SK-N-SH (cell line): ENCODE measurements at regions not wholly inside any gene's neighbourhood (a gene's known extent, or its start where the extent isn't known, plus 50 kb on each side); places are given as distances from the start of the nearest gene placed in this dataset.

Experiments used
- CTCF ChIA-PET: fragments of 300-600, 350-600 bp; formaldehyde crosslinking; extraction: SDS; loops from one replicate; lab custom pipeline; 2021; lab: Yijun Ruan, JAX
- POLR2A ChIA-PET: fragments of 350-600 bp; sonication (Branson Sonifier 250); formaldehyde crosslinking; extraction: SDS; loops from one replicate; lab custom pipeline; 2020; ENCODE audit warnings: antibody characterized with exemption, inconsistent platforms; lab: Yijun Ruan, JAX
- DNase-seq: peaks from one replicate; pipeline ENCODE4 v3.0.0; 2012
- H2AFZ ChIP-seq: fragments of 200-600 bp; sonication (generic); 2 replicates; pipeline ENCODE4 v1.8.1; 2016; ENCODE audit warnings: antibody characterized with exemption, mild to moderate bottlenecking, low read depth
- H3F3A ChIP-seq: fragments of 200-600 bp; sonication (generic); replicated peaks from 2 replicates; pipeline ENCODE3; 2016; ENCODE audit warnings: antibody characterized with exemption, mild to moderate bottlenecking; ENCODE audit not compliant: insufficient read depth
- H3K27ac ChIP-seq, 2 experiments: fragments of 200-500 bp in 1 of 2; fragments of 200-600 bp in 1 of 2; sonication (Bioruptor generic) in 1 of 2; sonication (generic), shearing (Covaris generic) in 1 of 2; 2 replicates each; pipeline versions ENCODE4 v1.5.1 to v1.6.1; 2014 to 2016; ENCODE audit warnings: low read depth in 2 of 2, inconsistent platforms in 1 of 2, low read length in 1 of 2, mild to moderate bottlenecking in 1 of 2, mixed read lengths in 1 of 2
- H3K27me3 ChIP-seq: fragments of 200-600 bp; sonication (generic), shearing (Covaris generic); 2 replicates; pipeline ENCODE4 v1.6.1; 2016; ENCODE audit warnings: mixed run types; ENCODE audit not compliant: insufficient read depth
- H3K36me3 ChIP-seq, 2 experiments: fragments of 200-500 bp in 1 of 2; fragments of 200-600 bp in 1 of 2; sonication (Bioruptor generic) in 1 of 2; sonication (generic) in 1 of 2; replicated peaks in 1 of 2; 2 replicates each; pipeline versions ENCODE3 to v1.5.1; 2014 to 2016; ENCODE audit warnings: low read length in 1 of 2, mild to moderate bottlenecking in 1 of 2; ENCODE audit not compliant: insufficient read depth in 2 of 2, control insufficient read depth in 1 of 2
- H3K4me1 ChIP-seq, 2 experiments: fragments of 200-500 bp in 1 of 2; fragments of 200-600 bp in 1 of 2; sonication (Bioruptor generic) in 1 of 2; sonication (generic), shearing (Covaris generic) in 1 of 2; 2 replicates each; pipeline versions ENCODE4 v1.5.1 to v1.6.1; 2014 to 2016; ENCODE audit warnings: low read depth in 1 of 2, low read length in 1 of 2, mixed run types in 1 of 2; ENCODE audit not compliant: insufficient read depth in 2 of 2, control insufficient read depth in 1 of 2
- H3K4me2 ChIP-seq: fragments of 200-600 bp; sonication (generic), shearing (Covaris generic); 2 replicates; pipeline ENCODE4 v1.6.1; 2017; ENCODE audit warnings: mixed run types
- H3K4me3 ChIP-seq, 2 experiments: fragments of 200-500 bp in 1 of 2; fragments of 200-600 bp in 1 of 2; sonication (Bioruptor generic) in 1 of 2; sonication (generic), shearing (Covaris generic) in 1 of 2; 2 replicates each; pipeline versions ENCODE4 v1.5.1 to v1.8.1; 2014 to 2016; ENCODE audit warnings: low read depth in 2 of 2, inconsistent platforms in 1 of 2, low read length in 1 of 2, mild to moderate bottlenecking in 1 of 2, mixed read lengths in 1 of 2, moderate library complexity in 1 of 2
- H3K79me2 ChIP-seq: fragments of 200-600 bp; sonication (generic); 2 replicates; pipeline ENCODE4 v1.8.1; 2017; ENCODE audit warnings: mild to moderate bottlenecking; ENCODE audit not compliant: insufficient read depth
- H3K9ac ChIP-seq: fragments of 200-600 bp; sonication (generic); 2 replicates; pipeline ENCODE4 v1.6.1; 2017; ENCODE audit warnings: mixed run types
- H3K9me2 ChIP-seq: fragments of 200-600 bp; sonication (generic); 2 replicates; pipeline ENCODE4 v1.6.1; 2017; ENCODE audit warnings: mixed run types
- H3K9me3 ChIP-seq: fragments of 200-600 bp; sonication (generic); 2 replicates; pipeline ENCODE4 v1.6.1; 2017; ENCODE audit warnings: mixed run types, mild to moderate bottlenecking, moderate library complexity
- H4K20me1 ChIP-seq: fragments of 200-600 bp; sonication (generic); 2 replicates; pipeline ENCODE4 v1.6.1; 2017; ENCODE audit warnings: mild to moderate bottlenecking, mixed run types; ENCODE audit not compliant: insufficient read depth
- EP300 ChIP-seq, 2 experiments: IDR thresholded peaks; 2 replicates each; pipeline versions ENCODE4 v1.4.0 to v1.6.1; 2012; ENCODE audit warnings: borderline replicate concordance in 1 of 2, low read depth in 1 of 2, low read length in 1 of 2
- FOSL2 ChIP-seq: IDR thresholded peaks from 2 replicates; pipeline ENCODE4 v1.4.0; 2012; ENCODE audit warnings: low read depth, mild to moderate bottlenecking, moderate library complexity, borderline replicate concordance
- FOXJ3 ChIP-seq: sonication (generic); formaldehyde crosslinking; IDR thresholded peaks from 2 replicates; pipeline ENCODE4 v1.5.1; 2020; ENCODE audit warnings: mild to moderate bottlenecking, missing genetic modification reagents
- FOXM1 ChIP-seq: IDR thresholded peaks from 2 replicates; pipeline ENCODE4 v1.4.0; 2012; ENCODE audit warnings: low read depth, mild to moderate bottlenecking
- JUND ChIP-seq: IDR thresholded peaks from 2 replicates; pipeline ENCODE4 v1.4.0; 2012
- MXI1 ChIP-seq: IDR thresholded peaks from 2 replicates; pipeline ENCODE4 v1.6.1; 2012; ENCODE audit warnings: mild to moderate bottlenecking, low read depth, low read length, improper control_type of control experiment
- NRF1 ChIP-seq: IDR thresholded peaks from 2 replicates; pipeline ENCODE4 v1.6.1; 2012; ENCODE audit warnings: low read depth, mild to moderate bottlenecking, low read length
- PBX3 ChIP-seq: IDR thresholded peaks from 2 replicates; pipeline ENCODE4; 2012
- RFX5 ChIP-seq: IDR thresholded peaks from 2 replicates; pipeline ENCODE4 v1.6.1; 2012; ENCODE audit warnings: mild to moderate bottlenecking, improper control_type of control experiment, low read length
- RXRA ChIP-seq: IDR thresholded peaks from 2 replicates; pipeline ENCODE4 v1.4.0; 2012; ENCODE audit warnings: low read depth, mild to moderate bottlenecking, borderline replicate concordance
- SMC3 ChIP-seq: IDR thresholded peaks from 2 replicates; pipeline ENCODE4 v1.6.1; 2012; ENCODE audit warnings: low read depth, low read length, improper control_type of control experiment
- TCF12 ChIP-seq: IDR thresholded peaks from 2 replicates; pipeline ENCODE4 v1.4.0; 2012
- USF2 ChIP-seq: fragments of 150-350 bp; IDR thresholded peaks from 2 replicates; pipeline ENCODE4 v1.6.1; 2017; ENCODE audit warnings: antibody characterized with exemption, low read length, low read depth, borderline replicate concordance
- YY1 ChIP-seq: IDR thresholded peaks from 2 replicates; pipeline ENCODE4 v1.4.0; 2012; ENCODE audit warnings: low read depth, mild to moderate bottlenecking
- WGBS: methylation state at CpG from one replicate; pipeline ENCODE4 v1.1.6; 2017; ENCODE audit warnings: low lambda C conversion rate; 5-methylcytosine and 5-hydroxymethylcytosine counted together
- TF ChIP-seq, protein P1 (sequence below): IDR thresholded peaks from 2 replicates; pipeline ENCODE4 v1.4.0; 2012; ENCODE audit warnings: low read depth
- TF ChIP-seq, protein P2 (sequence below): IDR thresholded peaks from 2 replicates; pipeline ENCODE4 v1.6.1; 2012; ENCODE audit warnings: mild to moderate bottlenecking, low read depth, low read length, moderate library complexity

- TF ChIP-seq FOSL2 (peak; percentile 28; the same call in 1 of the 2 replicates), RFX5 (no peak), MXI1 (no peak), NRF1 (no peak), EP300 (IDR thresholded peaks at IDR 0.05; ENCODE audit: borderline replicate concordance in 1 of 2, low read depth in 1 of 2, low read length in 1 of 2) (peak in 1 of 2 experiments; percentile 59; a peak in 1 of 4 replicates), RXRA (peak; percentile 47; the same call in 1 of the 2 replicates), YY1 (no peak), USF2 (no peak)
- TF ChIP-seq, protein P1, sequence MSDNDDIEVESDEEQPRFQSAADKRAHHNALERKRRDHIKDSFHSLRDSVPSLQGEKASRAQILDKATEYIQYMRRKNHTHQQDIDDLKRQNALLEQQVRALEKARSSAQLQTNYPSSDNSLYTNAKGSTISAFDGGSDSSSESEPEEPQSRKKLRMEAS = no peak
These were observed 186.9 kb upstream of the FLRT2 start (continued) for GRCh38 chr14:85342858-85343607.

DNA sequence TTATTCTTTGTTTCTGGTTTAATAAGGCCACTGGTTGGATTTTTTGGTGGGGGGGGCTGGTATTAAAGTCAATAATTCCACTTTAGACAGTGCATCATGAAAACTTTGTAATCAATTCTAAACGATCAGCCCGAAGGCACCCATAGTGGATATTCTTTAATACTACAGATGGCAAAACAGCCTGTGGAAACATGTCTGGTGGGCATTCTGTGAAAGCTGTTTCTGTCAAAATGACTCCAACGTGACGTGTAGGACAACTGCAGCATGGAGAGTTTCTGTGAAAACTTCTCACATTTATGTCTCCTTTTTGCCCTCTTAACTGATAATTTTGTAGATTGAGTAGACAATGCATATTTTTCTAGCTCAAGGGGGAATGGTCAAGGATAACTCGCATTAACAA lies 185.8 kb upstream of the FLRT2 start:
- H3K9ac ChIP-seq = no peak overlapping the region
- H2AFZ ChIP-seq = no peak overlapping the region
- H4K20me1 ChIP-seq = no peaks in the 10 kb centered on the region
- H3F3A ChIP-seq = no peaks in the 10 kb centered on the region
- no peaks in the 10 kb centered on the region for H3K79me2 ChIP-seq
- H3K27me3 ChIP-seq = no peaks in the 10 kb centered on the region
- TF ChIP-seq TCF12 (no peak), FOXM1 (no peak), SMC3 (no peak), USF2 (no peak), FOXJ3 (CRISPR knock-in tag) (no peak), PBX3 (no peak), JUND (no peak)
- TF ChIP-seq, protein P2, sequence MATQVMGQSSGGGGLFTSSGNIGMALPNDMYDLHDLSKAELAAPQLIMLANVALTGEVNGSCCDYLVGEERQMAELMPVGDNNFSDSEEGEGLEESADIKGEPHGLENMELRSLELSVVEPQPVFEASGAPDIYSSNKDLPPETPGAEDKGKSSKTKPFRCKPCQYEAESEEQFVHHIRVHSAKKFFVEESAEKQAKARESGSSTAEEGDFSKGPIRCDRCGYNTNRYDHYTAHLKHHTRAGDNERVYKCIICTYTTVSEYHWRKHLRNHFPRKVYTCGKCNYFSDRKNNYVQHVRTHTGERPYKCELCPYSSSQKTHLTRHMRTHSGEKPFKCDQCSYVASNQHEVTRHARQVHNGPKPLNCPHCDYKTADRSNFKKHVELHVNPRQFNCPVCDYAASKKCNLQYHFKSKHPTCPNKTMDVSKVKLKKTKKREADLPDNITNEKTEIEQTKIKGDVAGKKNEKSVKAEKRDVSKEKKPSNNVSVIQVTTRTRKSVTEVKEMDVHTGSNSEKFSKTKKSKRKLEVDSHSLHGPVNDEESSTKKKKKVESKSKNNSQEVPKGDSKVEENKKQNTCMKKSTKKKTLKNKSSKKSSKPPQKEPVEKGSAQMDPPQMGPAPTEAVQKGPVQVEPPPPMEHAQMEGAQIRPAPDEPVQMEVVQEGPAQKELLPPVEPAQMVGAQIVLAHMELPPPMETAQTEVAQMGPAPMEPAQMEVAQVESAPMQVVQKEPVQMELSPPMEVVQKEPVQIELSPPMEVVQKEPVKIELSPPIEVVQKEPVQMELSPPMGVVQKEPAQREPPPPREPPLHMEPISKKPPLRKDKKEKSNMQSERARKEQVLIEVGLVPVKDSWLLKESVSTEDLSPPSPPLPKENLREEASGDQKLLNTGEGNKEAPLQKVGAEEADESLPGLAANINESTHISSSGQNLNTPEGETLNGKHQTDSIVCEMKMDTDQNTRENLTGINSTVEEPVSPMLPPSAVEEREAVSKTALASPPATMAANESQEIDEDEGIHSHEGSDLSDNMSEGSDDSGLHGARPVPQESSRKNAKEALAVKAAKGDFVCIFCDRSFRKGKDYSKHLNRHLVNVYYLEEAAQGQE = no peak
- ChIA-PET CTCF (no interaction called here), POLR2A (no interaction called here)
- no peaks in the 10 kb centered on the region for H3K36me3 ChIP-seq
- H3K9me2 ChIP-seq = no peaks in the 10 kb centered on the region
- DNase-seq = no peak
- no peaks in the 10 kb centered on the region for H3K4me1 ChIP-seq
- H3K4me3 ChIP-seq = no peak overlapping the region
- no peaks in the 10 kb centered on the region for H3K9me3 ChIP-seq
- no peak overlapping the region for H3K27ac ChIP-seq
- 30% methylated on average over 5 of the region's 5 CpGs for WGBS
- H3K4me2 ChIP-seq = no peak overlapping the region
